Hepatocyte (in vitro differentiated cells): ENCODE measurements at regions not wholly inside any gene's neighbourhood (a gene's known extent, or its start where the extent isn't known, plus 50 kb on each side); places are given as distances from the start of the nearest gene placed in this dataset.
A peak's percentile ranks its signal among the peaks of the same experiment; 100 is the strongest.

Experiments used
- DNase-seq: peaks from one replicate; pipeline ENCODE4 v3.0.0-alpha.2; 2016; ENCODE audit warnings: low spot score
- H2AFZ ChIP-seq: fragments of 200-600 bp; sonication (generic); 2 replicates; pipeline ENCODE4 v1.6.0; 2016; ENCODE audit warnings: antibody characterized with exemption, mild to moderate bottlenecking
- H3K27ac ChIP-seq: fragments of 200-600 bp; sonication (generic); 2 replicates; pipeline ENCODE4 v1.5.1; 2016; ENCODE audit warnings: mild to moderate bottlenecking
- H3K27me3 ChIP-seq: fragments of 200-600 bp; sonication (generic); 2 replicates; pipeline ENCODE4 v1.6.1; 2016
- H3K36me3 ChIP-seq: fragments of 200-600 bp; sonication (generic); replicated peaks from 2 replicates; pipeline ENCODE4 v1.5.1; 2016; ENCODE audit warnings: low read depth; ENCODE audit not compliant: insufficient read depth
- H3K4me1 ChIP-seq: fragments of 200-600 bp; sonication (generic); 2 replicates; pipeline ENCODE4 v1.5.1; 2016; ENCODE audit warnings: mild to moderate bottlenecking, moderate library complexity; ENCODE audit not compliant: insufficient read depth
- H3K4me2 ChIP-seq: fragments of 200-600 bp; sonication (generic); 2 replicates; pipeline ENCODE4 v1.6.0; 2016
- H3K4me3 ChIP-seq: fragments of 200-600 bp; sonication (generic); 2 replicates; pipeline ENCODE4 v1.5.1; 2016; ENCODE audit warnings: mild to moderate bottlenecking
- H3K79me2 ChIP-seq: fragments of 200-600 bp; sonication (generic); 2 replicates; pipeline ENCODE4 v1.6.0; 2017; ENCODE audit warnings: mild to moderate bottlenecking
- H3K9me2 ChIP-seq: fragments of 200-600 bp; sonication (generic); replicated peaks from 2 replicates; pipeline ENCODE4 v1.6.0; 2017; ENCODE audit warnings: mild to moderate bottlenecking; ENCODE audit not compliant: insufficient read depth
- H3K9me3 ChIP-seq: fragments of 200-600 bp; sonication (generic); 2 replicates; pipeline ENCODE4 v1.5.1; 2016; ENCODE audit warnings: low read depth, mild to moderate bottlenecking
- H4K20me1 ChIP-seq: fragments of 200-600 bp; sonication (generic); 2 replicates; pipeline ENCODE4 v1.6.0; 2016; ENCODE audit warnings: mild to moderate bottlenecking; ENCODE audit not compliant: insufficient read depth, poor library complexity, severe bottlenecking
- CTCF ChIP-seq: fragments of 200-600 bp; sonication (generic); IDR thresholded peaks from 2 replicates; pipeline ENCODE4 v1.5.1; 2016; ENCODE audit warnings: antibody characterized with exemption, mild to moderate bottlenecking; ENCODE audit not compliant: poor library complexity
- EZH2 ChIP-seq: fragments of 200-600 bp; sonication (generic); IDR thresholded peaks from 2 replicates; pipeline ENCODE4 v1.6.1; 2016; ENCODE audit warnings: antibody characterized with exemption, mild to moderate bottlenecking, borderline replicate concordance
- EZH2phosphoT487 ChIP-seq: fragments of 200-600 bp; sonication (generic); IDR thresholded peaks from one replicate; pipeline ENCODE4 v1.6.1; 2018; ENCODE audit warnings: antibody characterized with exemption, mild to moderate bottlenecking, low read depth, moderate library complexity; ENCODE audit not compliant: unreplicated experiment, severe bottlenecking
- WGBS: methylation state at CpG from one replicate; pipeline ENCODE4 v1.1.6; 2016; ENCODE audit warnings: low lambda C conversion rate; ENCODE audit errors: missing lambda C conversion rate; 5-methylcytosine and 5-hydroxymethylcytosine counted together

DNA sequence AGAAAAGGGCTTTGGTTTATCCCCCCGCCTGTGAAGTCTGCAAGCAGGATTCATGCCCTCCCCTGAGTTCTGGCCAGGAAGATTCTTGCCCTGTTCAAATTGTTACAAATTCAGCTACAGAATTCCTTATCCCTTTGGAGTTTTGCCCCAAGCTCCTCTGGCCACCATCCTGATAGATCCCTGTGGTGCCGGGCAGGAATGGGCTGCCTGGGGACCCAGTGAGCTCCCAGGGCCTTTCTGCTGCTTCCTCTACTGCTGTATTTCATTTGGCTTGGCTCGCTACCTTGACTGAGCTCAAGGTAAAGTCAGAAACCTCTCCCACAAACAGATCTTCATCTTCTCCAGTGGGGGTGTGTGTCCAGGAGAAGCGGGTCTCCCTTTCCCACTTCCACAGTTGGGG is 194.6 kb upstream of the NBEA start:
- no peak overlapping the region for H2AFZ ChIP-seq
- peaks cover 7% of the 10 kb centered on the region for H3K4me1 ChIP-seq
- no peaks in the 10 kb centered on the region for H3K27me3 ChIP-seq
- no peaks in the 10 kb centered on the region for H3K36me3 ChIP-seq
- WGBS = 96% methylated on average over 4 of the region's 4 CpGs
- no peak for TF ChIP-seq EZH2
- TF ChIP-seq EZH2phosphoT487 = no peak
- no peak for TF ChIP-seq CTCF
- H3K4me3 ChIP-seq = no peak overlapping the region
- no peaks in the 10 kb centered on the region for H4K20me1 ChIP-seq
- H3K9me2 ChIP-seq = no peaks in the 10 kb centered on the region
- no peak for DNase-seq
- H3K27ac ChIP-seq = no peak overlapping the region
- H3K9me3 ChIP-seq = no peaks in the 10 kb centered on the region
- H3K79me2 ChIP-seq = no peaks in the 10 kb centered on the region
- H3K4me2 ChIP-seq = no peak overlapping the region

DNA sequence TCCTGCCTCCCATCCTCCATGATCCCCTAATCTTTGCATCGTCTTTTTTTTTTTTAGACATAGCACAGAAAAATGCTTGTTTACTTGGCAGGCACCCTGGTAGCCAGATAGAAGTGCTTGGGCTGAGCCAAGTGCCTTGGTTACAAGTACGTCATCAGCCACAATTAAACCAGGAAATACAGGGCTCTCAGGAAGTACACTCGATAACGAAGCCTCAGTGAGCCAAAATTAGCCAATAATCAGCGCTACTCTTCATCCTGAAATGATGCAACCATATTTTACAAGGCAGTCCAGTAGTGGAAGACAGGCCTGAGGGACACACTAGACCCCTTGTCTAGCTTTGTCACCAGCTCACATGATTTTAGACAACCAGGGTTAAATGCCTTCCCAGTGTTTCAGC is 194.0 kb upstream of the NBEA start:
- Histone ChIP-seq H3K9me3 (no peaks in the 10 kb centered on the region), H2AFZ (no peak overlapping the region), H3K4me2 (no peak overlapping the region), H3K27ac (peak overlapping the region; percentile 29), H3K27me3 (no peaks in the 10 kb centered on the region), H3K79me2 (no peaks in the 10 kb centered on the region), H3K4me1 (peaks cover 7% of the 10 kb centered on the region), H3K36me3 (no peaks in the 10 kb centered on the region), H3K9me2 (no peaks in the 10 kb centered on the region), H3K4me3 (no peak overlapping the region), H4K20me1 (no peaks in the 10 kb centered on the region)
- TF ChIP-seq CTCF (no peak), EZH2 (no peak), EZH2phosphoT487 (no peak)
- no peak for DNase-seq
- 87% methylated on average over 5 of the region's 5 CpGs for WGBS

- H3K27ac ChIP-seq = peak overlapping the region; percentile 29
- no peaks in the 10 kb centered on the region for H4K20me1 ChIP-seq
- H3K4me3 ChIP-seq = no peak overlapping the region
- H3K4me1 ChIP-seq = peaks cover 7% of the 10 kb centered on the region
- no peaks in the 10 kb centered on the region for H3K79me2 ChIP-seq
- no peaks in the 10 kb centered on the region for H3K9me2 ChIP-seq
- TF ChIP-seq EZH2 (no peak), EZH2phosphoT487 (no peak), CTCF (no peak)
- H3K4me2 ChIP-seq = no peak overlapping the region
- no peak overlapping the region for H2AFZ ChIP-seq
- no peaks in the 10 kb centered on the region for H3K9me3 ChIP-seq
- H3K36me3 ChIP-seq = no peaks in the 10 kb centered on the region
- no peak for DNase-seq
- 92% methylated on average over 1 of the region's 1 CpG for WGBS
- H3K27me3 ChIP-seq = no peaks in the 10 kb centered on the region
Measured at GRCh38 chr13:34748596-34748995, 193.5 kb upstream of the NBEA start.

- H3K9me2 ChIP-seq = no peaks in the 10 kb centered on the region
- TF ChIP-seq CTCF (no peak), EZH2phosphoT487 (no peak), EZH2 (no peak)
- no peaks in the 10 kb centered on the region for H4K20me1 ChIP-seq
- no peak overlapping the region for H2AFZ ChIP-seq
- H3K27ac ChIP-seq = peak overlapping the region; percentile 29
- no peaks in the 10 kb centered on the region for H3K9me3 ChIP-seq
- H3K4me3 ChIP-seq = no peak overlapping the region
- no peak overlapping the region for H3K4me2 ChIP-seq
- peaks cover 7% of the 10 kb centered on the region for H3K4me1 ChIP-seq
- WGBS = 74% methylated on average over 8 of the region's 8 CpGs
- no peaks in the 10 kb centered on the region for H3K79me2 ChIP-seq
- DNase-seq = no peak
- H3K27me3 ChIP-seq = no peaks in the 10 kb centered on the region
- H3K36me3 ChIP-seq = no peaks in the 10 kb centered on the region
Measured at GRCh38 chr13:34749046-34749445, 193.0 kb upstream of the NBEA start.
